Small intestine (tissue), 7 donors: ENCODE measurements at regions not wholly inside any gene's neighbourhood (a gene's known extent, or its start where the extent isn't known, plus 50 kb on each side); places are given as distances from the start of the nearest gene placed in this dataset.

Experiments
- DNase-seq, 2 donors: peaks; one replicate each; pipeline versions ENCODE4 v3.0.0 to v3.0.0-alpha.2; 2013
- FAIRE-seq: peaks from 2 replicates; lab custom pipeline; 2012; peaks lifted over from hg19 to GRCh38; lab: Jason Lieb, UNC
- H3K27ac ChIP-seq, 3 donors: one replicate each; pipeline ENCODE4 v1.5.1; 2013; ENCODE audit warnings: low read length in 2 of 3, mild to moderate bottlenecking in 2 of 3, control low read depth in 1 of 3, inconsistent platforms in 1 of 3, low read depth in 1 of 3, moderate library complexity in 1 of 3
- H3K27me3 ChIP-seq, 3 donors: one replicate each; pipeline ENCODE4 v1.6.1; 2013; ENCODE audit warnings: low read length in 3 of 3, inconsistent platforms in 1 of 3; ENCODE audit not compliant: control insufficient read depth in 3 of 3, insufficient read depth in 3 of 3
- H3K36me3 ChIP-seq, 3 donors: one replicate each; pipeline ENCODE4 v1.6.1; 2013; ENCODE audit warnings: low read length in 3 of 3, inconsistent platforms in 1 of 3, low read depth in 1 of 3, mild to moderate bottlenecking in 1 of 3, moderate library complexity in 1 of 3; ENCODE audit not compliant: control insufficient read depth in 3 of 3, insufficient read depth in 2 of 3
- H3K4me1 ChIP-seq, 3 donors: one replicate each; pipeline ENCODE4 v1.6.1; 2013; ENCODE audit warnings: low read length in 2 of 3, inconsistent platforms in 1 of 3, low read depth in 1 of 3, mild to moderate bottlenecking in 1 of 3, moderate library complexity in 1 of 3; ENCODE audit not compliant: control insufficient read depth in 3 of 3, insufficient read depth in 2 of 3
- H3K4me3 ChIP-seq, 3 donors: one replicate each; pipeline ENCODE4 v1.5.1; 2013; ENCODE audit warnings: low read length in 3 of 3, control low read depth in 1 of 3, inconsistent platforms in 1 of 3, low read depth in 1 of 3, mild to moderate bottlenecking in 1 of 3, moderate library complexity in 1 of 3
- H3K9me3 ChIP-seq, 2 donors: one replicate each; pipeline ENCODE4 v1.6.1; 2013; ENCODE audit warnings: low read depth in 1 of 2, low read length in 1 of 2; ENCODE audit not compliant: control insufficient read depth in 2 of 2, insufficient read depth in 1 of 2
- WGBS, 3 donors: extraction: QIAGEN DNeasy Blood & Tissue Kit; methylation state at CpG; one replicate each; pipeline ENCODE4 v1.1.7; 2013; 5-methylcytosine and 5-hydroxymethylcytosine counted together
- donor health status: healthy with polysubstance abuse.
- donor health status: control.
- donor health status: control.
- donor health status: Bipolar disorder and iron deficiency.
- donor health status: healthy.

- Histone ChIP-seq H3K9me3 (peaks cover 0 to 4% of the 10 kb centered on the region in 2 donors), H3K36me3 (no peaks in the 10 kb centered on the region), H3K4me3 (no peak overlapping the region), H3K4me1 (peaks cover 0 to 8% (median 0%) of the 10 kb centered on the region in 3 donors), H3K27me3 (no peaks in the 10 kb centered on the region), H3K27ac (no peak overlapping the region)
- WGBS, 3 donors = 28 to 51% (median 43%) methylated on average over 2 of the region's 2 CpGs
- DNase-seq (no peak), FAIRE-seq (no peak)
Observed at GRCh38 chr12:68447797-68448260, 115.7 kb upstream of the MDM1 start.

GRCh38 chr12:68449196-68449595, 117.0 kb upstream of the MDM1 start:
- H3K4me3 ChIP-seq = no peak overlapping the region
- H3K36me3 ChIP-seq = no peaks in the 10 kb centered on the region
- DNase-seq = no peak
- peaks cover 0 to 10% (median 0%) of the 10 kb centered on the region in 3 donors for H3K4me1 ChIP-seq
- FAIRE-seq = no peak
- no peaks in the 10 kb centered on the region for H3K27me3 ChIP-seq
- 88 to 94% (median 92%) methylated on average over 2 of the region's 2 CpGs for WGBS, 3 donors
- no peak overlapping the region for H3K27ac ChIP-seq
- peaks cover 0 to 4% of the 10 kb centered on the region in 2 donors for H3K9me3 ChIP-seq

GRCh38 chr12:68450947-68451260, 118.7 kb upstream of the MDM1 start:
- Histone ChIP-seq H3K9me3 (peaks cover 0 to 4% of the 10 kb centered on the region in 2 donors), H3K27ac (peak overlapping the region in 1 of 3 donors; percentile 70), H3K4me1 (peaks cover 0 to 17% (median 0%) of the 10 kb centered on the region in 3 donors), H3K4me3 (no peak overlapping the region), H3K36me3 (no peaks in the 10 kb centered on the region), H3K27me3 (no peaks in the 10 kb centered on the region)
- FAIRE-seq (no peak), DNase-seq (no peak)
- WGBS, 3 donors = 49 to 88% (median 52%) methylated on average over 3 of the region's 3 CpGs

GRCh38 chr12:68451261-68452077, 119.3 kb upstream of the MDM1 start:
- 36 to 77% (median 56%) methylated on average over 6 of the region's 6 CpGs for WGBS, 3 donors

GRCh38 chr12:68452078-68452715, 120.0 kb upstream of the MDM1 start:
- FAIRE-seq (no peak), DNase-seq (no peak)
- Histone ChIP-seq H3K27ac (peak overlapping the region in 2 of 3 donors; percentile 55 to 70), H3K27me3 (no peaks in the 10 kb centered on the region), H3K9me3 (peaks cover 0 to 4% of the 10 kb centered on the region in 2 donors), H3K4me1 (peaks cover 0 to 15% (median 0%) of the 10 kb centered on the region in 3 donors), H3K36me3 (no peaks in the 10 kb centered on the region), H3K4me3 (no peak overlapping the region)
- WGBS, 3 donors = 38 to 78% (median 71%) methylated on average over 3 of the region's 3 CpGs

More at GRCh38 chr12:68451261-68452077, 119.3 kb upstream of the MDM1 start:
- Histone ChIP-seq H3K36me3 (no peaks in the 10 kb centered on the region), H3K27ac (peak overlapping the region in 2 of 3 donors; percentile 55 to 70), H3K4me1 (peaks cover 0 to 15% (median 0%) of the 10 kb centered on the region in 3 donors), H3K9me3 (peaks cover 0 to 4% of the 10 kb centered on the region in 2 donors), H3K4me3 (no peak overlapping the region), H3K27me3 (no peaks in the 10 kb centered on the region)
- FAIRE-seq = no peak
- DNase-seq = peak in 1 of 2 donors; percentile 24

GRCh38 chr12:68453278-68453677, 121.1 kb upstream of the MDM1 start:
- no peaks in the 10 kb centered on the region for H3K36me3 ChIP-seq
- peaks cover 0 to 14% (median 0%) of the 10 kb centered on the region in 3 donors for H3K4me1 ChIP-seq
- no peak overlapping the region for H3K4me3 ChIP-seq
- H3K27ac ChIP-seq = no peak overlapping the region
- 82 to 87% (median 85%) methylated on average over 3 of the region's 3 CpGs for WGBS, 3 donors
- H3K27me3 ChIP-seq = no peaks in the 10 kb centered on the region
- DNase-seq (no peak), FAIRE-seq (no peak)
- peaks cover 0 to 4% of the 10 kb centered on the region in 2 donors for H3K9me3 ChIP-seq

- DNase-seq (no peak), FAIRE-seq (no peak)
- no peak overlapping the region for H3K4me3 ChIP-seq
- H3K36me3 ChIP-seq = no peaks in the 10 kb centered on the region
- WGBS, 3 donors = 81 to 87% (median 83%) methylated on average over 5 of the region's 5 CpGs
- no peak overlapping the region for H3K27ac ChIP-seq
- H3K27me3 ChIP-seq = no peaks in the 10 kb centered on the region
- H3K4me1 ChIP-seq = peaks cover 0 to 14% (median 0%) of the 10 kb centered on the region in 3 donors
- peaks cover 0 to 4% of the 10 kb centered on the region in 2 donors for H3K9me3 ChIP-seq
Observed at GRCh38 chr12:68453876-68454275, 121.7 kb upstream of the MDM1 start.

- Histone ChIP-seq H3K4me1 (peaks cover 0 to 14% (median 0%) of the 10 kb centered on the region in 3 donors), H3K27me3 (no peaks in the 10 kb centered on the region), H3K9me3 (peaks cover 0 to 1% of the 10 kb centered on the region in 2 donors), H3K27ac (no peak overlapping the region), H3K36me3 (no peaks in the 10 kb centered on the region), H3K4me3 (no peak overlapping the region)
- no peak for DNase-seq
- no peak for FAIRE-seq
- WGBS, 3 donors = 22 to 38% (median 36%) methylated on average over 3 of the region's 3 CpGs
Observed at GRCh38 chr12:68454892-68455291, 122.7 kb upstream of the MDM1 start.
